ENCODE measurements at regions not wholly inside any gene's neighbourhood (a gene's known extent, or its start where the extent isn't known, plus 50 kb on each side); places are given as distances from the start of the nearest gene placed in this dataset.

DNA sequence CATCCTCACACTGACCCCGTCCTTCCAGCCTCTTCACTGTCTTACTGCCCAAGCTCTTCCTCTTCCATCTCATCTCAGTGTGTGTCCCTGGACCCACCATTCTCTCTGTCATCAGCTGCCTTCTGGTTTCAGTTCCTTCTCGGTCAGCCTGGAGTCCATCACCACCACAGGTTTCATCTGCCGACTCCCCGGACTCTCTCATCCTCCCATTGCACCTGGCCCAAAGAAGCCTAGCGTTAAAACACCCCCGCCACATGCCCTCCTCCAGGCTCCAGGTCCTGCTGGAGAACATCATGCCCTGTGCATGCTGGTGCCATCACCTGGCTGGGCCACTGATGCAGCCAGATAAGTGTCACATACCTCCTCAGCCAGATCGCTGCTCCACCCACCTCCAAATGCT is 122.1 kb upstream of the GPR12 start:
- Histone ChIP-seq H3K4me1 (no peaks in the 10 kb centered on the region), H3K27me3 (ENCODE audit: low read depth) (no peaks in the 10 kb centered on the region), H3K27ac (no peak overlapping the region), H3K4me3 (no peak overlapping the region), H3K9me3 (no peaks in the 10 kb centered on the region), H3K36me3 (no peaks in the 10 kb centered on the region)
- TF ChIP-seq, protein P1, sequence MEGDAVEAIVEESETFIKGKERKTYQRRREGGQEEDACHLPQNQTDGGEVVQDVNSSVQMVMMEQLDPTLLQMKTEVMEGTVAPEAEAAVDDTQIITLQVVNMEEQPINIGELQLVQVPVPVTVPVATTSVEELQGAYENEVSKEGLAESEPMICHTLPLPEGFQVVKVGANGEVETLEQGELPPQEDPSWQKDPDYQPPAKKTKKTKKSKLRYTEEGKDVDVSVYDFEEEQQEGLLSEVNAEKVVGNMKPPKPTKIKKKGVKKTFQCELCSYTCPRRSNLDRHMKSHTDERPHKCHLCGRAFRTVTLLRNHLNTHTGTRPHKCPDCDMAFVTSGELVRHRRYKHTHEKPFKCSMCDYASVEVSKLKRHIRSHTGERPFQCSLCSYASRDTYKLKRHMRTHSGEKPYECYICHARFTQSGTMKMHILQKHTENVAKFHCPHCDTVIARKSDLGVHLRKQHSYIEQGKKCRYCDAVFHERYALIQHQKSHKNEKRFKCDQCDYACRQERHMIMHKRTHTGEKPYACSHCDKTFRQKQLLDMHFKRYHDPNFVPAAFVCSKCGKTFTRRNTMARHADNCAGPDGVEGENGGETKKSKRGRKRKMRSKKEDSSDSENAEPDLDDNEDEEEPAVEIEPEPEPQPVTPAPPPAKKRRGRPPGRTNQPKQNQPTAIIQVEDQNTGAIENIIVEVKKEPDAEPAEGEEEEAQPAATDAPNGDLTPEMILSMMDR (IDR thresholded peaks at IDR 0.05), result no peak
- intact Hi-C loops (cut with DNase I), result no loop called here
- DNase-seq, result no peak
- ATAC-seq, result no peak

DNA sequence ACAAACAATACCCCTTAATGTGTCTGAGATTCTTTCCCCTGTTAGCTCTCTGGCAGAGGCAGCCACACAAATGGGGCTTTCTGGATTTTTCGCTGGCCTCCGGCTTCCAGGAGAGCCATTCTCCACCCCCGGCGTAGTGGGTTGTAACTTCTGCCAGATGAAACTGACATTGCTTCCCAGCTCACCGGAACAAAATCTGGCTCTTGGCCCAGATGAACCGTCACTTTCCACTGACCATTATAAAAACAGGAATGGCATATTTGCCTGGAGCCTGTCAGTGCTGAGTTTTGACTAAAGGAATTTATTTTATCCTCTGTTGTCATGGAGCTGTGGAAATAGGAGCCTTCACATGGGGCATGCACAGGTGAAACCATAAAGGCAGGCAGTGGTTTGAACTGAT is 120.6 kb upstream of the GPR12 start:
- no peak for DNase-seq

DNA sequence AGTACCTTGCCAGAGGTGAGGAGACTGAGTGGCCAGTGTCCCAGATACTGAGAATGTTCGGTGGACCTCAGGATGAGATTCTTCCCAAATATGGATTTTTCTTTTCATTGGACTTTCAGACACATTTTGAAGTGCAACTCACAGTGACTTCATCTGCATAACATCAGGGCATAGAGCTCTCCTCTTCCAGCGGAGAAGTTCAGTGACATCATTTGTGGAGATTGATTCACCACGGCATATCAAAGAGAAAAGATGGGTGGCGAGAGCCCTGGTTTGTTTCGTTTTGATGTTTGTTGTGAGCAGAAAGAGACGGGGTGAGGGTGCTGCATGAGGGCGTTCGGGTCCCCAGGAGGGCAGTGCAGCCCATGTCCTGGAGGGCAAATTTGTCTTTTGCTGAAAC is 120.1 kb upstream of the GPR12 start:
- DNase-seq, result no peak
- TF ChIP-seq, protein P1 (IDR thresholded peaks at IDR 0.05), result no peak
- no peak for ATAC-seq
- Histone ChIP-seq H3K27me3 (ENCODE audit: low read depth) (no peaks in the 10 kb centered on the region), H3K4me3 (no peak overlapping the region), H3K4me1 (no peaks in the 10 kb centered on the region), H3K27ac (no peak overlapping the region), H3K9me3 (peaks cover 11% of the 10 kb centered on the region), H3K36me3 (no peaks in the 10 kb centered on the region)
- intact Hi-C loops (cut with DNase I), result no loop called here

More for the DNA sequence above, 120.6 kb upstream of the GPR12 start:
- no peaks in the 10 kb centered on the region for H3K36me3 ChIP-seq
- H3K4me3 ChIP-seq, result no peak overlapping the region
- ATAC-seq, result no peak
- intact Hi-C loops (cut with DNase I), result no loop called here
- no peaks in the 10 kb centered on the region for H3K27me3 ChIP-seq (ENCODE audit: low read depth)
- TF ChIP-seq, protein P1 (IDR thresholded peaks at IDR 0.05), result no peak
- H3K27ac ChIP-seq, result no peak overlapping the region
- peaks cover 7% of the 10 kb centered on the region for H3K9me3 ChIP-seq
- no peaks in the 10 kb centered on the region for H3K4me1 ChIP-seq

DNA sequence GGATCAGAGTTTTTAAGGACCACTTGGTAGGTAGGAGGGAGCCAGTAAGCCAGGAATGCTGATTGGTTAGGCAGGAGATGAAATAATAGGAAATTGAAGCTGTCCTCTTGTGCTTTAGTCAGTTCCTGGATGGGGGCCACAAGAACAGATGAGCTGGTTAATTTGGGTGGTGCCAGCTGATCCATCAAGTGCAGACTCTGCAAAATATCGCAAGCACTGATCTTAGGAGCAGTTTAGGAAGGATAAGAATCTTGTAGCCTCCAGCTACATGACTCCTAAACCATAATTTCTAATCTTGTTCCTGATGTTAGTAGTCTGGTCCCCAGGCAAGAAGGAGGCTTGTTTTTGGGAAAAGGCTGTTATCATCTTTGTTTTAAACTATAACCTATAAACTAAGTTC is 117.9 kb upstream of the GPR12 start:
- Histone ChIP-seq H3K4me3 (no peak overlapping the region), H3K36me3 (no peaks in the 10 kb centered on the region), H3K27me3 (ENCODE audit: low read depth) (no peaks in the 10 kb centered on the region), H3K9me3 (peaks cover 11% of the 10 kb centered on the region), H3K4me1 (no peaks in the 10 kb centered on the region), H3K27ac (no peak overlapping the region)
- ATAC-seq (no peak), DNase-seq (no peak)
- intact Hi-C loops (cut with DNase I), result no loop called here
- TF ChIP-seq, protein P1 (IDR thresholded peaks at IDR 0.05), result no peak

DNA sequence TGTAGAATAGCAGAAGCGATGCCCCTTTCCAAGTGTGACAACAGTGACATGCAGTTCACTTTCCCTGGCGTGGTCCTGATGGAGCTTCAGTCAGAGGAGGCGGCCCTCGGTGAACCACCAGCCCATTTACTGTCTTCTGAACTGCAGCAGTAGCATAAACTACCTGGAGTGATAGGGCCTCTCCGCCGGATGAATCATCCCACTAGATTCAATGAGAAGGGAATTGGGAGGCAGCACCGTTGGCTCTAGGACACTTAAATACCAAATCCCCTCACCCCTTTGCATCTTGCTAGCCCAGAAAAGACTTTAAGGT is 112.8 kb upstream of the GPR12 start:
- intact Hi-C loops (cut with DNase I), result no loop called here

More for the DNA sequence above, 112.8 kb upstream of the GPR12 start:
- TF ChIP-seq, protein P1 (IDR thresholded peaks at IDR 0.05), result no peak
- Histone ChIP-seq H3K4me1 (no peaks in the 10 kb centered on the region), H3K4me3 (no peak overlapping the region), H3K27ac (no peak overlapping the region), H3K36me3 (no peaks in the 10 kb centered on the region), H3K27me3 (ENCODE audit: low read depth) (peaks cover 9% of the 10 kb centered on the region), H3K9me3 (peaks cover 11% of the 10 kb centered on the region)
- ATAC-seq (no peak), DNase-seq (no peak)

All from lower lobe of right lung (tissue), 2 donors.